8988T (cell line): ENCODE measurements at regions not wholly inside any gene's neighbourhood (a gene's known extent, or its start where the extent isn't known, plus 50 kb on each side); places are given as distances from the start of the nearest gene placed in this dataset.

ENCODE experiments used
- DNase-seq: peaks from one replicate; pipeline ENCODE4 v3.0.0; 2011

DNA sequence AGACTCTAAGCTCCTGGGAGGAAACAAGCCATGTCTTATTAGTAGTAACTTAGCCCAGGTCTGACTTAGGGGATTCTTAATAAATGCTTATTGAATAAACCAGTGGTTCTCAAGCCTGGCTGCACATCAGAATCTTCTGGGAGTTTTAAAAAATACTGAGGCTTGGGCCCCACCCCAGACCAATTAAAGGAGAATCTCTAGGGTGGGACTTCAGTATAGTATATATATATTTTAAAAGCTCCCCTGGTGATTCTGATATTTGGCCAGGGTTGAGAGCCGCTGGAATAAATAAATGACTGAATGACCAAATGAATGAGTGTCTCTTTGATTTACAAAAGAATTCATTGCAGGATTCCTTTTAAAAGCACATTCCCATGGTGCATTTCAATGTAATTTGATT lies 151.5 kb upstream of the GSC start:
- no peak for DNase-seq

DNA sequence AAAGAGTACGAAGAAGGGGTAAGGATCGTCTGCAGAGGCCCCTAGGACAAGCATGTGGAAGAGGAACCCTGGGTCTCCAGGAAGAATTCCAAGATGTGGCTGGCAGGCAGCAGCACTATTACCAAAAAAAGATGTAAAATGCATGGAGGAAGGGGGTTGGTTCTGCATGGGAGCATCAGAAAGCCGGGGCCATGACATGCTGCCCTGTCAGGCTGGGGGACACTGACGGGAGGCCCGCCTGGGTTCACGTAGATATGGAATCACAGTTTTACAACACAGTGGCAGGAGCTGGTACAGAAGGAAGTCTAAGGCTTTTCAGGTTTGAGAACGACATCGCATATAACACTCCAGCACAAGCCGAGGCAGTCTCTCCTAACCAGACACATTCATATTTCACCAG lies 150.0 kb upstream of the GSC start:
- DNase-seq, result no peak

DNA sequence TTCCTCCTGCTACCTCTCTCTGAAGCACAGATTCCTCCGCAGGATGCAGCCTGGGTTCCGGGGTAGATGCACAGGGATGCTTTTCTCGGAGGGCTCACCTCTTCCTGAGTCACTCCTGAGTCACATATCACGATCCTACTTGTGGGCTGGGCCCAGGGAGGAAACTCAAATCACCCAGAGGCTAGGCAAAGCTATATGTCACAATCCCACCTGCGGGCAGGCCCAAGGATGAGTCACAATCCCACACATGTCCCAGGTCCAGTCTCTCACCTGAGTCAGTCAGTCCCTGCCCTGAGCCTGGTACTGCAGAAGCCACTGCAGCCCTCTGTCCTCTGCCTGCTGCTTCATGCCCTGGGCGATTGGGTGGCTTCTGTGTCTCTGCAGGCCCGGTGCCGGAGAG lies 149.0 kb upstream of the GSC start:
- DNase-seq, result no peak

DNA sequence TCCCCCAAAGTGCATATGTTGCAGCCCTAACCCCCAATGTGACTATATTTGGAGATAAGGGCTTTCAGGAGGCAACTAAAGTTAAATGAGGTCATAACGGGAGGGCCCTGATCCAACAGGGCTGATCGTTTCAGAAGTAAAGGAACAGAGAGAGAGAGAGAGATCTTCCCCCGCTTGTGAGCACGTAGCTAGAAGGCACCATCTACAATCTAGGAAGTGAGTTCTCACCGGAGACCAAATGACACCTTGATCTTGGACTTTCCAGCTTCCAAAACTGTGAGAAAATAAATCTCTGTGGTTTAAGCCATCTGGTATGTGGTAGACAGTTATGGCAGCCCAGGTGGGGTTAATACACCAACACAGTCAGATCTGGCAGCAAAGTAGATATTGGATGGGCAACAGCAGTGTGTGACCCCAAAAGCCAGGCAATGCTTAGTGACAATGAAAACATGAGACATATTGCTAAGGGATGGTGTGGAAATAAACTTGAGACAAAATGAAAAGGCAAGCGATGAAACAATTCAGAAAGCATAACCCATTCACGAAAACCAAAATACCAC lies 147.2 kb upstream of the GSC start:
- no peak for DNase-seq

DNA sequence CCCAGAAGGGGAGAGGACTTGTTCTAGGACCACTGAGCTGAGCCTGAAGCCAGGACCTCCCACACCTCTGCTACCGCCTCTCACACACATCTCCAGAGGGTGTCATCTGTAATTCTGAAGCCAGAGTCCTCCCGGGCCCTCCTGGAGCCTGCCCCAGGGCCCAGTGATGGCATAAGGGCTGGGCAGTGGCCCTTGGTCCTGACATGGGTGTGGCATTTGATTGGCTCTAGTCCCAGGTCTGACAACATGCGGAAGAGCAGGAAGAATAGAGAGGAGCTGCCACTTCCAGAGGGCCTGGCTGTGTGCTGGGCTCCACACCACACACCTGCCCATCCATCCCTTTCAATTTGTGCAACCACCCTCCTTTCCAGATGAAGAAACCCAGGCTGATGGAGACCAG lies 144.3 kb upstream of the GSC start:
- no peak for DNase-seq

DNA sequence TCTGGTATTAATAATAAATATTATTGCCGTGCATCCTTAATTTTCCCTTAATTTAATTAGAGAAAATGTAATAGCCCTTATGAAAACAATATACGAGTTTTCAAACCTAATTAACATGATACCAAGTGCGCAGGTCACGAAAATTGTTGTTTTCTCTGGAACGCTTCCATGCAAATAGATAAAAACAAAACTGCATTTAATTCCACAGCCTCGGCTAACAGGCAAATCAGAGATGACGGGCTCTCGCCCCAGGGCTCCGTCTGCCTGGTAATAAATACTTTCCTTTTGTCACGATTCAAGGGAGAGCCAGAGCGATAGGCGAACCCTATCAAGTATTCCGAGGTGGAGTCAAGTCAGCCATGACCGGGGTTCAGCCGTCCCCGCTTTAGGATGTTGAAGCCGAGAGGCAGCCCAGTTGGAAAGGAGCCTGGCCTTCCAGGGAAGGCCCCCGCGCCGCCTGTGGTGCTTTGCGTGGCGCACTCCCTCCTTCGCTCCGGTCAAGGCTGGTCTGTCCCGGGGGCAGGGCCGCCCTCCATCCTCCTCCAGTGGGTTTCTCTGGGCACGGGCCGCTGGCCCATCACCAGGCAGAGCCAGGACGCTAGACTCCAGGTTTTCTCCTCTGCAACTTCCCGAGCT lies 137.8 kb upstream of the GSC start:
- DNase-seq, result no peak

DNA sequence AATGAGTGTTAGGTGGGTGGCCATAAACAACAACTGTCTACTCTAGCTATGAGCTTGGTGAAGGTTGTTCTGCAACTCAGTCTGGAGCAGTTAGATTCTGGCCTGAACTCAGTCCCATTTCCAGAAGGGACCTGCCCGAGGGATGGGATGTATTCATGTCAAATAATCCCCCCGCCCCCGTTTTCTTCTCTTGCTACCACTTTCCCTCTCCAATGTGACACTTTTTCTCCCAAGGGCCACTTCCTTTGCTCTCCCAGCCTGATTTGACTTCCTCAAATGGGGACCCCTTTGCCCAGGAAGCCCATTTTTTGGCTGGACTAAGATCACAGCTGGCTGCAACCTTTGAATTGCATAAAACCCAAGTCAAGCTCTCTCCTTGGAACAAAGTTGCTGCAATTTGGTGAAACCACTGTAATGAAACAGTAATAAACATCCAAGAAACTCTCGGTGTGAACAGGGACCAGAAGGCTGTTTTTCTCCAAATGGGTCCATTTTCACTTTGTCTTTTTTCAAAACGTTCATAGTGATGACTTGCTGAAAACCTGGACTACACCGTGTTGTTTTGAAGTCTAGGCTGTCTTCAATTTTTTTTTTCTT lies 137.2 kb upstream of the GSC start:
- DNase-seq, result no peak

DNA sequence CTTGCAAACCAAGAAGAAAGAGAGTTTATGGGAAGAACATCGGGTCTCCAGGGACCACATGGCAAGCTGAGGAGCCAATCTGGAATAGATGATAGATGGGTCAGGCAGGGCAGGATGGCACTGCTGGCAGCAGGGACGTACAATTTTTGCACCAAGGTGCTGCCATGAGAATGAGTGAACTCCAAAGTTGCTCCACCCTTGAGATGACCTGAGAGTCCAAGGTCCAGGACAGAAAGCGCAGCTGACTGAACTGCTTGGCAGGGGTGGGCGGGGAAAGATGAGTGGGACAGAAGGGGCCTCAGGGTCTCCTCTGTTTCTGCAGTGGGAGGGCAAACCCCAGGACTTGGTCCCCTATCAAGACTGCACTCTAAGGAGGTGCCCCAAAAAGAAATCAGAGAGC lies 136.7 kb upstream of the GSC start:
- DNase-seq, result no peak

DNA sequence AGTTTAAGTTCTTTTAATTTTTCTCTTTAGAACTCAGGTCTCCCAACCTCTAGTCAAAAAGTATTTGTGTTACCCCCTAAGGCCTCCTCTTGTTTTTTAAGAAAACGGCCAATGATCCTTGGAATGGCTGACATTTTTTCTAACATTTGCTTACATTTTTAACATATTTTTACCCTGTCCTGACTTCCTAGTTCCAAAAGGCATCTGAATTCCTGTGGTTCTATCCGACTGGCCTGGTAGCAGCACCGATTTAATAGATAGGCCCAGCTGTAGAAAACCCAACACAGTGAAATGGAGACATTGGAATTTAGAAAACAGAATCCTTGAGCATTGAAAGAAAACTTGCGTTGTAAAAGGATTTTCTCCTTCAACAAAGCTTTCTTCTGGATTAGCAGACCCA lies 134.7 kb upstream of the GSC start:
- no peak for DNase-seq

DNA sequence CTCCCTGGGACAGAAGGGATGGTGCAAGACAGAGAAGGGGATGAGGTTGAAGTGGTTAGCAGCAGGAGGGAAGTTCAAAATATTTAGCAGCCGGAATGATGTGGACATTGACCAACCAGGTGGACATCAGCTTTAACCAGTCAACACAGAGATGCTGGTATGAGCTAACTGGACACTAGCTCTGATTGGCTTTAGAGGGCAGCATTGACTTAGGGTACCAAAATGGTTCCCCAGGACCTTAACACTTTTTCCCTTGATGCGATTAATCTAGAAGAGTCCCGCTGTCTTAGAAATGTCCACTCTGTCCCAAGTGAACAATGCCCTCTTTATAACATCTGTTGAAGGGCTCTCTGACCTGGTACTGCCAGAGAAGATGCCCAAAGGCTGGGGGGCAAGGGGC lies 134.0 kb upstream of the GSC start:
- DNase-seq, result no peak

DNA sequence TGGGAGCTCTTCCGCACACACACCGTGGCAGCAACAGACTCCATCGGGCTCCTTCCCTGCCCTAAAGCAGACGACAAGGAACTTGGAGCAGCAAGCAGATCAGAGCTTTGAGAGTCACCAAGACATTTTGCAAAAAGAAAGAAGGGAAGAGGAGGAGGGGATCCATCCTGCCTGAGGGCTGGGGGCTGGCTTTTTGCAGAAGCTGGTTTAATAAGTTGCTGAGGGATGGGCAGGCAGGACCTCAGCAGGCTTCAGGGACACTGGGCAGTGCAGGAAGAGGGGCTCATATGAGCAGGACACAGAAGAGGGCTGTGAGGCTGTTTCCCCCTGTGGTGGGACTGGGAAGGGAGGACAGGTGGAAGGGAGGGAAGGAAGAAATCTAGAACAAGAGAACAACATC lies 133.4 kb upstream of the GSC start:
- no peak for DNase-seq

DNA sequence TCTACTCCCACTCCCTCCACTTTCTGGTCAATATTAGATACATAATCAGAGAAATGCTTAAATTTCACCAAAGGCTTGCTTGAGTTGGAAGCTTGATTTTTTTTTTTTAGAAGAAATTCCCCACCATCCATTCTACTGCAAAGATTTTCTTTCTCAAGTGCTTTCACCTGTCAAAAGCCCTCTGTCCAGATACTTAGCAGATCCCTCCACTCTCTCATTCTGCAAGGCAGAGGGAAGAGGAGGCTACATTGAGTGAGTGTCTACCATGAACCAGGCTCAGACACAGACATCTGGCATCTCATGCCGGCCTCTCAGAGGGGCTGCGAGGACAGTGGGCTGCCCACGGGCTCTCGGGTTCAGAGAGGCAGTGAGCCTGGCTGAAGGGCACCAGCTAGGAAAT lies 127.6 kb upstream of the GSC start:
- no peak for DNase-seq

DNA sequence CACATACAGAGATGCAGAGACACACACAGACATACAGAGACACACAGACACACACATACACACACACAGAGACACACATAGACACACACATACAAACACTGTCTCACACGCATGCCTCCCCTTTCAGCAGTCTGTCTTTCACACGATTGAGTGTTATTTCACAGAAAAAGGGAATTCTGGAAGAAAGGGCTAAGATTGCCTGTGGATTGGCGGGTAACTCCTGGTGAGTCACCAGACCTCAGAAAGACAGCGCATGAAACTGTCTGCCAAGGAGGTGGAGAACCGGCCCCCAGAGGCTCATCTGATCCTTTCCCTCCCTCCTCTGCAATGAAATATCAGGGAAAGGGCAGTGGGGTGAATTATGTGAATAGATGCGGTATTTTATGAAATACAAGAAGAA lies 127.2 kb upstream of the GSC start:
- DNase-seq, result no peak

DNA sequence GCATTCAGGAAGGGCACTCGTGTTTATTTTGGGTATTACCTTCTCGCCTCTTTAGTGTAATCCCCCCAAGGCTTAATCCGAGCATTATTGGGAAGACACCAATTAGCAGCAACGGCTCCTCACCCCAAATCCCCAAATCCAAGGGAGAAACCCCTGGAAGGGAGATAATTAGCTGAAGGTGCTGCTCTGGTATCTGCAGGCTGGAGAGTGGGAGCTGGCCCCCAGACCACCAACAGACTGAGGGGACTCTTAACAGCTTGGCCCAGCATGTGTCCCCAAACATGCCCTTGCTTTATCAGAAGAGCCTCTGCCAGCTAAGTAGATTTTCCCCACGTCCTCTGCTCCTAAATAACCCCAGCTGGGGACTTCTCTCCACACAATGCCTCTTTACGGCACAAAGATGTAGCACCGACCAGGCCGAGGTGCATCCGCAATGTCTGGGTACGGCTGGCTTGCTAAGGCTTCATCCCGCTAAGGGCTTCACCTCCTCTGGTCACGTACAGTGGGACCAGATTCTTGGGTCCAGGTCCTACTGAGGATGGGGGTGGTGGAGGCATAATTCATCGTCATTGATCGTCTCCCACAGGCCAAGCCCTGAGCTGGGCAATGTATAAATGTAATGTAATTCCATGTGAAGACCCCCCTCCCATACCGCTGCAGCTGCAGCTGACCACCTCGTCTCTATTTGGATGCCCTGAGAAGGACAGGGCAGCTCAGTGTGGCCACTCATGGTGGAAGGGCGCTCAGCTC lies 123.7 kb upstream of the GSC start:
- DNase-seq, result no peak

DNA sequence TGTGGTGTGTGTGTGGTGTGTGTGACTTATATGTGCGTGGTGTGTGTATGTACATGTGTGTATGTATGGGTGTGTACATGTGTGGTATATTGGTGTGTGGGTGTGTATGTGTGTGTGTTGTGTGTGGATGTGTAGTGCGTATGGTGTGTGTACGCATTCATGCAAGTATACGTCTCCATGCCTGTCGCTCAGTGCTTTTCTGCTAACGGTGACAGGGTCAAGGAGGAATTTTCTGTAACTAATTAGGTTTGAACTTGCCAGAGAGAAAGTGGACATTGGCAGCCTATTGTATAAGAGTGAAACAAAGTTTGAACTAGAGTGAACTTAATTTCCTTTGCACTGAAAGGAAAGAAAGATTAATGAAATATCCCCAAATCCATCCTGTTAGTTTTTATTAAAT lies 120.9 kb upstream of the GSC start:
- DNase-seq, result no peak

DNA sequence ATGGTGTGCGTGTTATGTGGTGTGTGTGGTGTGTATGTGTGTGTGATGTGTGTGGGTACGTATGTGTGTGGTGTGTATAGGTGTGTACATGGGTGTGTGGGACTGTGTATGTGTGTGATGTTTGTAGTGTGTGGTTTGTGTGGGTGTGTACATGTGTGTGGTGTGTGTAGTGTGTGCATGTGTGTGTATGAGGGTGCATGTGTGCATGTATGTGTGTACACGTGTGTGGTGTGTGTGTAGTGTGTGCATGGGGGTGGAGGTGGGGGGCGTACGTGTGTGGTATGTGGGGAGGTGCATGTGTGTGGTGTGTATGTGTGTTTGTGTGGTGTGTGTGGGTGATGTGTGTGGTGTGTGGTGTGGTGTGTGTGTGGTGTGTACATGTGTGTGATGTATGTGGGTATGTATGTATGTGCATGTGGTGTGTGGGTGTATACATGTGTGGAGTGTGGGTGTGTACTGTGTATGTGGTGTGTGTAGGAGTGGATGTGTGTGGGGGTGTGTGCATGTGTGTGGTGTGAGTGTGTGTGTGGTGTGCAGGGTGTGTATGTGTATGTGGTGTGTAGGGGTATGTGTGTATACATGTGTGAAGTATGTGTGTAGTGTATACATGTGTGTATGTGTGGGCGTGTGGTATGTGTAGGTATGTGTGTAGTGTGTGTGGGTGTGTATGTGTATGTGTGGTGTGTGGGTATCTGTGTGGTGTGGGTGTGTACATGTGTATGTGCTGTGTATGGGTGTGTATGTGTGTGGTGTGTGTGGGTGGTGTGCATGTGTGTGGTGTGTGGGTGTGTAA lies 119.8 kb upstream of the GSC start:
- DNase-seq, result no peak

DNA sequence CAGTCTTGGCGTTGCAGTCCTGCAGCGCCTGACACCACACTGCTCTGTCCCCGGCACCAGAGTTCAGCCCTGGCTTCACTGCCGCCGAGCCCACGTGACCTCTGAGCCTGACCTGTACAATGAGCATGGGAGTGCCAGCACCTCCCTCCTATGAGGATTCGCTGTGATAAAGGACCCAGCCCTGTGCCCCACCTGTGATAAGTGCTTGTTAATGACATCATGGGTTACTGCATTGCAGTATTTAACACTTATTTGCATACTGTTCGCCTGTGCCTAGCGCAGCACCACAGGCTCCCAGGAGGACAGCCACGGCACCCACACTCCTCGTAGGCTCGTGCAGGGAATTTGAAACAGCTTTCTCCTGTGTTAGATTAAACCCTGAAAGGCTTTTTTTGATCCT lies 118.2 kb upstream of the GSC start:
- DNase-seq, result no peak

DNA sequence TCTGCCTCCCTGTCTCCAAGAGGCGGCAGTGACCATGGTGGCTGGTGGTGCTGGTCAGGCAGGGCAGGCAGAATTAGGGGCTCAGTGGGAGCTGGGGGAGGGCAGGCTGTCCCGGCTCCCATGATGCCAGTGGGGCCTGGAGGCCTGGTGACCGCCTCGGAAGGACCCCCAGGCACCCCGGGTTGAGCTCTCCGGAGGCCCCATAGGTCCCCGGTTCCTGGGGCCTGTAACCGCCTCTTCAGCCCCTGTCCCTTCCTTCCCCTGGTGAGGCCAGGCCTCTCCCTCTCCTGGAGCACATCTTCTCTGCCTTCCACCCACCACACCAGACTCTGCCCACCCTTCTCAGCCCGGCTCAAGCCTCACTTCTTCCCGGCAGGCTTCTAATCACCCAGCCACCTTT lies 117.7 kb upstream of the GSC start:
- no peak for DNase-seq

DNA sequence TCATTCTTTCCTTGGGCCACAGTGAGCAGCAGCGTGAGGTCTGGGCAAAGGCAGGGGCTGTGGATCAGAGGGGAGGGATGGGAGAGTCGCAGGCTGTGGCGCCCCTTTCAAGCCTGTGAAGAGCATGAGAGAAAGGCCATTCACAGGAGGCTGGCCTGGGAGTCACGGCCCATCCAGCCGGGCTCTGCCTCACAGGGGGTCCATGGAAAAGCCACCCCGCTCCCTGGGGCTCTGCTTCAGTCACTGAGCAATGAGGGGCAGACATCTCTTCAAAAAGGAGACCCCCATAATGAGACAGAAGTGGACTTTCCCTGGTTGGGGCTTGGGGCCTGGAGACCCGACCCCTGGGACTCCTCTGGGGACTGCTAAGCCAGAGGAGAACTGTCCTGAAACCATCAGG lies 117.0 kb upstream of the GSC start:
- no peak for DNase-seq

DNA sequence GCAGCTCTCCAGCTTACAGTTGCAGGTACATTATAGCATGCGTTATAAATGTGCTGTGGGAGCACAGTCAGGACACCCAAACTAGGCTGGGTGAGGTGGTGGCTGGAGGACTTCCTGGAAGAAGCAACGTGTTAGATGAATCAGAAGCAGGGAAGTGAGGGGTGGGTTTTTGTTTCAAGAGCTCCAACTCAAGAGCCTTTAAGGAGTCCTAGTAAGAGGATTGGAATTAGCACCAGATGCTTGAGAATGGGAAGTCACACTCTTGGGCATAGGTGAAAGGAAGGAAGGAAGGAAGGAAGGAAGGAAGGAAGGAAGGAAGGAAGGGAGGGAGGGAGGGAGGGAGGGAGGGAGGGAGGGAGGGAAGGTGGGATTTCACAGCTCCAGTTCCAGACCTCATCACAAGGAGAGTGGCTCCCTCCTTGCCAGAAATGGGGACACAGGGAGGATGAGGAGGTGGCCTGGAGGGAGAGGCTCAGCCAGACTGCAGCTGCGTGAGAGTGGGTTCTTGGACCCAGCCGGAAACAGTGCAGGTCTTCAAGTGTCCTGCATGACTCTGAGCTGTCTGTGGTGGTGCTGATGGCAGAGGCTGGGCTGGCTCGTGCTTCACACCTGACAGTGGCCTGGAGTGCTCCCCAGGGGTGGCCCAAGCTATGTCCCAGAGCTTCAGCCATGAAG lies 115.7 kb upstream of the GSC start:
- DNase-seq, result no peak

DNA sequence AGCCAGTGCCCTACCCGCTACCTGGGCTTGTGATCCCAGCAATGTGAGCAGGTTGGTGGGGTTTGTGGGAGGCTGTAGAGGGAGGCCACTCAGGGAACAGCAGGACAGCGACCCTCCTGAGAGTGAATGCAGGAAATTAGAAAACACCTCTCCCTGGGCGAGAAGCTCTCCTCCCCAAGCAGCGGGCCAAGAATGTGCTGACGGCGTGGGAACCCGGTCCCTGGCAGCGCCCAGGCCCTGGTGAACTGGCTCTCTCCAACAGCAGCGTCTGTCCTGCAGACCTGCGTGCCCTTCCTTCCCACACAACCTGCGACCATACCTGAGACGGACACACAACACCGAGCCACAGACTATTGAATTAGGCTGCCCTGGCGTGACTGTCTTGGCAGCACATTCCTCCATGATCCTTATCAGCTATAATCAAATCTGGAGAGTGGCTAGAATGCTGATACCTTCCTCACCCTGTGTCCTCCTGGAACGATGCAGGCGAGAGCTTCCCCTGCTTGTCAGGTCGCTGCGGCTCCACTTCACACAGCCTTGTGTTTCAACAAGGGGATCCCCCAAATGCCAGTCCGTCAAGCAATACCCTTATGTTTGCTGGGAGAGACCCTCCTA lies 114.8 kb upstream of the GSC start:
- no peak for DNase-seq

DNA sequence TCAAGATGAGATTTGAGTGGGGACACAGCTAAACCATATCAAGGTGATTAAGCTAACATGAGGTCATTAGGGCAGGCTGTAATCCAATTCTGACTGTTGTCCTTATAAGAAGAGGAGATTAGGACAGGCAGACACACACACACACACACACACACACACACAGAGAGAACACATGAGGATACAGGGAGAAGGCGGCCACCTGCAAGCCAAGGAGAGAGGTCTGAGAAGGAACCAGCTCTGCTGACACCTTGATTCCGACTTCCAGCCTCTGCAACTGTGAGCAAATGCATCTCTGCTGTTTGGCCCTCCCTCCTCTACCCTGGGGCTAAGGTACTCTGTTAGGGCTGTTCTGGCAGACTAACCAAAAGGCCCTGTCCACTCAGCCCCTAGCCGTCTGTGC lies 112.5 kb upstream of the GSC start:
- no peak for DNase-seq

DNA sequence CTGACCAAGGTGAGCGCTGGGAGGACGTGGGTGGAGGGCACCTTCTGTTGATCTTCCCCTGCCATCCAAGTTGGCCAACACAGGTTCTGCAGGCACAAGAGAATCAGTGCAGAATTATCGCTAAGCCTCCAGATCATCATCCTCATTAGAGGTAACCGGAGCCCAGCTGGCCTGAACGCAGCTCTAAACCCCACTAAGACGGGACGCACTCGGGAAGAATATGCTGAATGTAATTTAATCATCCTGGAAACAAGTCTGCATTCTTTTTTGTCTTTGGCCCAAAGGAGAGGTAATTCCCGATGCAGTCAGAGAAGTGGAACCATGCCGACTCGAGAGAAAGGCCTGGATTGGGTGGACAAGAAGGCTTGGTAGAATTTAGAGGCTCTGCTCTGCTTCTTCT lies 111.0 kb upstream of the GSC start:
- no peak for DNase-seq
